A549 (cell line): ENCODE measurements at regions not wholly inside any gene's neighbourhood (a gene's known extent, or its start where the extent isn't known, plus 50 kb on each side); places are given as distances from the start of the nearest gene placed in this dataset.

Source experiments
- ATAC-seq, 2 experiments: fragments of 200-7000 bp in 1 of 2; fragments of >200 bp in 1 of 2; cut with Nextera tagmentation in 1 of 2; cut with Tn5 transposase in 1 of 2; 3 replicates each; pipeline versions ENCODE4 v1.8.0 to v1.9.1; 2018 to 2020; ENCODE audit warnings: mild to moderate bottlenecking in 1 of 2, moderate library complexity in 1 of 2
- CTCF ChIA-PET: fragments of 300-600 bp; sonication (Branson Sonifier 250); formaldehyde crosslinking; extraction: SDS; loops from one replicate; lab custom pipeline; 2021; ENCODE audit warnings: antibody characterized with exemption, inconsistent platforms; lab: Yijun Ruan, JAX
- POLR2A ChIA-PET: fragments of 350-600 bp; formaldehyde crosslinking; extraction: SDS; loops from one replicate; lab custom pipeline; 2021; ENCODE audit warnings: antibody characterized with exemption, inconsistent platforms; lab: Yijun Ruan, JAX
- DNase-seq, 2 experiments: peaks; one replicate each; pipeline versions ENCODE4 v3.0.0 to v3.0.0-alpha.2; 2011 to 2016; ENCODE audit warnings: low read depth in 1 of 2, low spot score in 1 of 2
- FAIRE-seq: peaks from 2 replicates; lab custom pipeline; 2011; peaks lifted over from hg19 to GRCh38; lab: Jason Lieb, UNC
- H3K27ac ChIP-seq, 2 experiments: fragments of >200 bp; sonication (Bioruptor Twin); formaldehyde crosslinking; 3 replicates each; pipeline ENCODE4 v1.5.1; 2016 to 2017
- H3K4me1 ChIP-seq: fragments of >200 bp; sonication (Bioruptor Twin); formaldehyde crosslinking; 3 replicates; pipeline ENCODE4 v1.6.1; 2016
- H3K4me2 ChIP-seq: fragments of >200 bp; sonication (Bioruptor Twin); formaldehyde crosslinking; 3 replicates; pipeline ENCODE4 v1.6.1; 2016
- H3K4me3 ChIP-seq: fragments of >200 bp; sonication (Bioruptor Twin); formaldehyde crosslinking; 3 replicates; pipeline ENCODE4 v1.5.1; 2016
- H3K9me3 ChIP-seq: fragments of >200 bp; sonication (Bioruptor Twin); formaldehyde crosslinking; 3 replicates; pipeline ENCODE4 v1.6.1; 2016
- BHLHE40 ChIP-seq: IDR thresholded peaks from 2 replicates; pipeline ENCODE4 v1.6.1; 2012; ENCODE audit warnings: low read depth, low read length, inconsistent platforms
- E2F6 ChIP-seq: IDR thresholded peaks from 2 replicates; pipeline ENCODE4 v1.6.1; 2012; ENCODE audit warnings: low read depth, borderline replicate concordance
- ELK1 ChIP-seq: fragments of 150-350 bp; IDR thresholded peaks from 2 replicates; pipeline ENCODE4 v1.6.1; 2014; ENCODE audit warnings: low read depth, mild to moderate bottlenecking, low read length
- FOSL2 ChIP-seq, 2 experiments: fragments of 450-650 bp in 1 of 2; fragments of >200 bp in 1 of 2; sonication (Bioruptor Twin) in 1 of 2; formaldehyde crosslinking; IDR thresholded peaks; 2 replicates each; pipeline versions ENCODE4 v1.5.0 to v1.6.1; 2016 to 2020; ENCODE audit warnings: mild to moderate bottlenecking in 1 of 2, moderate library complexity in 1 of 2
- FOXS1 ChIP-seq: fragments of 250-450 bp; sonication (Bioruptor Pico); IDR thresholded peaks from 2 replicates; pipeline ENCODE4 v1.5.0; 2020; ENCODE audit warnings: mild to moderate bottlenecking, moderate library complexity
- HDAC2 ChIP-seq: fragments of 200-600 bp; sonication (generic); IDR thresholded peaks from 2 replicates; pipeline ENCODE4 v1.6.1; 2016
- HMGXB4 ChIP-seq: fragments of 250-450 bp; sonication (Bioruptor Pico); IDR thresholded peaks from 2 replicates; pipeline ENCODE4 v1.5.0; 2021; ENCODE audit warnings: mild to moderate bottlenecking, moderate library complexity, borderline replicate concordance
- HOXA7 ChIP-seq: fragments of 250-450 bp; sonication (Bioruptor Pico); IDR thresholded peaks from 2 replicates; pipeline ENCODE4 v1.5.0; 2020; ENCODE audit warnings: mild to moderate bottlenecking, moderate library complexity
- HOXB13 ChIP-seq: fragments of 250-450 bp; sonication (Bioruptor Pico); IDR thresholded peaks from 2 replicates; pipeline ENCODE4 v1.5.0; 2020; ENCODE audit warnings: low read depth, mild to moderate bottlenecking, moderate library complexity
- JUNB ChIP-seq: fragments of >200 bp; sonication (Bioruptor Twin); formaldehyde crosslinking; IDR thresholded peaks from 2 replicates; pipeline ENCODE4 v1.6.1; 2016
- KDM5A ChIP-seq: fragments of 200-600 bp; sonication (generic); IDR thresholded peaks from 2 replicates; pipeline ENCODE4 v1.6.1; 2016; ENCODE audit warnings: antibody characterized with exemption, mild to moderate bottlenecking
- RAD21 ChIP-seq, 2 experiments: fragments of >200 bp in 1 of 2; sonication (Bioruptor Twin) in 1 of 2; formaldehyde crosslinking in 1 of 2; IDR thresholded peaks in 1 of 2; conservative IDR thresholded peaks in 1 of 2; 2 replicates in 1 of 2; 3 replicates in 1 of 2; pipeline ENCODE4 v1.6.1; 2012 to 2018; ENCODE audit warnings: inconsistent platforms in 1 of 2
- RARB ChIP-seq: fragments of 250-450 bp; sonication (Bioruptor Pico); IDR thresholded peaks from 2 replicates; pipeline ENCODE4 v1.8.0; 2021; ENCODE audit warnings: mild to moderate bottlenecking, moderate library complexity
- REST ChIP-seq: fragments of 200-600 bp; sonication (generic); IDR thresholded peaks from 2 replicates; pipeline ENCODE4 v1.6.1; 2016; ENCODE audit warnings: antibody characterized with exemption, mild to moderate bottlenecking, moderate library complexity
- TFCP2L1 ChIP-seq: fragments of 250-450 bp; sonication (Bioruptor Pico); IDR thresholded peaks from 2 replicates; pipeline ENCODE4 v1.5.0; 2021; ENCODE audit warnings: mild to moderate bottlenecking
- TP53 ChIP-seq: fragments of 250-450 bp; sonication (Bioruptor Pico); IDR thresholded peaks from 2 replicates; pipeline ENCODE4 v1.5.0; 2021; ENCODE audit warnings: mild to moderate bottlenecking, moderate library complexity
- WGBS: methylation state at CpG from one replicate; pipeline ENCODE4 v1.1.6; 2017; ENCODE audit errors: missing lambda C conversion rate; 5-methylcytosine and 5-hydroxymethylcytosine counted together

GRCh38 chr2:54048117-54048785, 67.2 kb upstream of the ACYP2 start:
- CTCF ChIA-PET, result interaction anchor here (1.9 kb wide), 1 partner anchor 10 kb away, joined by 7 read pairs; no protein-coding TSS in a partner anchor
- TF ChIP-seq JUNB, result no peak
- 0 out of 5 replicates have a peak, but pooled peaks of 1 of the 2 experiments have one; percentile 27 for TF ChIP-seq RAD21 (conservative IDR thresholded peaks at IDR 0.05 in 1 of 2, IDR thresholded peaks at IDR 0.05 in 1 of 2)
- TF ChIP-seq, all 56 proteins: peak for 1
- Histone ChIP-seq H3K27ac (no peak overlapping the region), H3K4me2 (no peak overlapping the region), H3K4me1 (peaks cover 17% of the 10 kb centered on the region), H3K9me3 (peaks cover 12% of the 10 kb centered on the region; the same call in 2 of the 3 replicates), H3K4me3 (no peak overlapping the region)
- ATAC-seq (0 out of 6 replicates have a peak, but pooled peaks of 1 of the 2 experiments have one; percentile 27), FAIRE-seq (no peak), DNase-seq (no peak)
- POLR2A ChIA-PET, result no interaction called here
- 96% methylated on average over 2 of the region's 2 CpGs for WGBS

GRCh38 chr2:54047658-54048057, 67.8 kb upstream of the ACYP2 start:
- no peak for TF ChIP-seq TFCP2L1 (CRISPR knock-in tag)
- TF ChIP-seq FOXS1 (CRISPR knock-in tag), result no peak
- TF ChIP-seq HDAC2, result no peak
- no peak for TF ChIP-seq JUNB
- no peak for TF ChIP-seq HMGXB4
- TF ChIP-seq KDM5A, result no peak
- Histone ChIP-seq H3K27ac (no peak overlapping the region), H3K9me3 (peaks cover 12% of the 10 kb centered on the region; the same call in 2 of the 3 replicates), H3K4me1 (peaks cover 23% of the 10 kb centered on the region), H3K4me2 (no peak overlapping the region), H3K4me3 (no peak overlapping the region)
- no peak for ATAC-seq
- no peak for DNase-seq
- ChIA-PET POLR2A (no interaction called here), CTCF (no interaction called here)
- 74% methylated on average over 3 of the region's 3 CpGs for WGBS
- no peak for FAIRE-seq

GRCh38 chr2:54047091-54047490, 68.3 kb upstream of the ACYP2 start:
- TF ChIP-seq BHLHE40, result no peak
- TF ChIP-seq REST, result no peak
- TF ChIP-seq TP53 (CRISPR knock-in tag), result no peak
- TF ChIP-seq RARB (CRISPR knock-in tag), result no peak
- TF ChIP-seq HMGXB4, result no peak
- TF ChIP-seq HOXA7, result no peak
- no peak for TF ChIP-seq FOSL2 (IDR thresholded peaks at IDR 0.05)
- no peak for TF ChIP-seq FOSL2 (CRISPR knock-in tag; IDR thresholded peaks at IDR 0.05)
- no peak for TF ChIP-seq ELK1
- TF ChIP-seq HOXB13 (CRISPR knock-in tag), result no peak
- TF ChIP-seq E2F6, result no peak
- TF ChIP-seq, all 56 proteins: peak for 0
- WGBS, result 92% methylated on average over 4 of the region's 4 CpGs
- ATAC-seq (no peak), FAIRE-seq (no peak), DNase-seq (no peak)
- CTCF ChIA-PET, result no interaction called here
- Histone ChIP-seq H3K4me2 (no peak overlapping the region), H3K4me3 (no peak overlapping the region), H3K4me1 (peaks cover 23% of the 10 kb centered on the region), H3K9me3 (peaks cover 12% of the 10 kb centered on the region; the same call in 2 of the 3 replicates), H3K27ac (no peak overlapping the region)
- POLR2A ChIA-PET, result no interaction called here
